SK-N-SH treated with all-trans-retinoic acid at 6 μM for 48 hours (cell line): ENCODE measurements at regions not wholly inside any gene's neighbourhood (a gene's known extent, or its start where the extent isn't known, plus 50 kb on each side); places are given as distances from the start of the nearest gene placed in this dataset.

ENCODE experiments used
- ARNTL ChIP-seq: fragments of 450-650 bp; formaldehyde crosslinking; IDR thresholded peaks from 2 replicates; pipeline ENCODE4 v1.5.0; 2020; ENCODE audit warnings: low read depth, mild to moderate bottlenecking, moderate library complexity, borderline replicate concordance
- CSDC2 ChIP-seq: fragments of 250-450 bp; sonication (Bioruptor Pico); IDR thresholded peaks from 2 replicates; pipeline ENCODE4 v1.5.0; 2020; ENCODE audit warnings: mild to moderate bottlenecking, moderate library complexity
- ESRRG ChIP-seq: fragments of 250-450 bp; sonication (Bioruptor Pico); IDR thresholded peaks from 2 replicates; pipeline ENCODE4 v1.6.1; 2021; ENCODE audit warnings: mild to moderate bottlenecking
- OSR1 ChIP-seq: fragments of 250-450 bp; sonication (Bioruptor Pico); IDR thresholded peaks from 2 replicates; pipeline ENCODE4 v1.8.0; 2022; ENCODE audit warnings: moderate library complexity, mild to moderate bottlenecking, inconsistent platforms
- RARB ChIP-seq: fragments of 250-450 bp; sonication (Bioruptor Pico); IDR thresholded peaks from 2 replicates; pipeline ENCODE4 v1.8.0; 2021; ENCODE audit warnings: mild to moderate bottlenecking, moderate library complexity
- SNAI2 ChIP-seq: fragments of 250-450 bp; sonication (Bioruptor Pico); IDR thresholded peaks from 2 replicates; pipeline ENCODE4 v1.5.0; 2020; ENCODE audit warnings: mild to moderate bottlenecking, moderate library complexity
- TCF4 ChIP-seq: fragments of 250-450 bp; sonication (Bioruptor Pico); IDR thresholded peaks from 2 replicates; pipeline ENCODE4 v1.8.0; 2021; ENCODE audit warnings: mild to moderate bottlenecking, moderate library complexity, borderline replicate concordance
- ZC3H10 ChIP-seq: fragments of 250-450 bp; sonication (Bioruptor Pico); IDR thresholded peaks from 2 replicates; pipeline ENCODE4 v1.5.1; 2021; ENCODE audit warnings: mild to moderate bottlenecking, moderate library complexity
- ZFP3 ChIP-seq: fragments of 250-450 bp; sonication (Bioruptor Pico); IDR thresholded peaks from 2 replicates; pipeline ENCODE4 v1.5.0; 2020; ENCODE audit warnings: mild to moderate bottlenecking, moderate library complexity
- ZFP30 ChIP-seq: fragments of 450-650 bp; formaldehyde crosslinking; IDR thresholded peaks from 2 replicates; pipeline ENCODE4 v1.5.0; 2022; ENCODE audit warnings: mild to moderate bottlenecking, moderate library complexity
- TF ChIP-seq, protein P1 (sequence below): fragments of 250-450 bp; sonication (Bioruptor Pico); IDR thresholded peaks from 2 replicates; pipeline ENCODE4 v1.8.0; 2020; ENCODE audit warnings: mild to moderate bottlenecking, moderate library complexity, borderline replicate concordance
- TF ChIP-seq, protein P2 (sequence below): fragments of 250-450 bp; sonication (Bioruptor Pico); IDR thresholded peaks from 2 replicates; pipeline ENCODE4 v1.5.1; 2021; ENCODE audit warnings: mild to moderate bottlenecking, moderate library complexity
- TF ChIP-seq, protein P3 (sequence below): fragments of 250-450 bp; sonication (Bioruptor Pico); IDR thresholded peaks from 2 replicates; pipeline ENCODE4 v1.5.1; 2020; ENCODE audit warnings: low read depth, mild to moderate bottlenecking, moderate library complexity

DNA sequence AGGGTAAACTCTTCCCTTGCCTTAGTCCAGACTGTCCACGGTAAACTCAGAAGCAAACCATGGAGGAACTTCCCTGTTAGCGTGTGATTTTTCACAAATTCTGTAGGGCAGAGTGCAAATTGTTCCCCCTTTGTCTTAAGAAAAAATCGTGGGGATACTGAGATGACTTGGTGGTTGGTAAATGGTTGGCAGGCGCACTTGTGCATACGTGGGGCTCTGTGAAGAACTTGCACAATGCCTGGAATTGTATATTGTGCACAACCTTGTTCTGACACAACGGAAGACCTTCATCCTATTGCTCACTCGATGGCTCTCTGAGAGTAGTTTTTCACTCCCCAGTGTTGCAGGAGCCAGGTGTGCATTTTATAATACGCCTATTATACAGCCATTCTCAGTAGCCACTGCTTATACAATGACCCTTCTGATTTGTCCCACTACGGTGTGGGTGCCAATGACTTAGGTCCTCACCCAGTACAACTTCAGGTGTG, 150.0 kb downstream of the SPRY1 start:
- TF ChIP-seq ZFP30 (CRISPR knock-in tag) = no peak
- TF ChIP-seq ZFP3 (CRISPR knock-in tag) = no peak
- no peak for TF ChIP-seq ZC3H10
- no peak for TF ChIP-seq SNAI2 (CRISPR knock-in tag)
- TF ChIP-seq CSDC2 (CRISPR knock-in tag) = no peak
- no peak for TF ChIP-seq ARNTL
- TF ChIP-seq RARB (CRISPR knock-in tag) = no peak
- TF ChIP-seq, protein P1, sequence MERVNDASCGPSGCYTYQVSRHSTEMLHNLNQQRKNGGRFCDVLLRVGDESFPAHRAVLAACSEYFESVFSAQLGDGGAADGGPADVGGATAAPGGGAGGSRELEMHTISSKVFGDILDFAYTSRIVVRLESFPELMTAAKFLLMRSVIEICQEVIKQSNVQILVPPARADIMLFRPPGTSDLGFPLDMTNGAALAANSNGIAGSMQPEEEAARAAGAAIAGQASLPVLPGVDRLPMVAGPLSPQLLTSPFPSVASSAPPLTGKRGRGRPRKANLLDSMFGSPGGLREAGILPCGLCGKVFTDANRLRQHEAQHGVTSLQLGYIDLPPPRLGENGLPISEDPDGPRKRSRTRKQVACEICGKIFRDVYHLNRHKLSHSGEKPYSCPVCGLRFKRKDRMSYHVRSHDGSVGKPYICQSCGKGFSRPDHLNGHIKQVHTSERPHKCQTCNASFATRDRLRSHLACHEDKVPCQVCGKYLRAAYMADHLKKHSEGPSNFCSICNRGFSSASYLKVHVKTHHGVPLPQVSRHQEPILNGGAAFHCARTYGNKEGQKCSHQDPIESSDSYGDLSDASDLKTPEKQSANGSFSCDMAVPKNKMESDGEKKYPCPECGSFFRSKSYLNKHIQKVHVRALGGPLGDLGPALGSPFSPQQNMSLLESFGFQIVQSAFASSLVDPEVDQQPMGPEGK (CRISPR knock-in tag) = no peak
- TF ChIP-seq, protein P2, sequence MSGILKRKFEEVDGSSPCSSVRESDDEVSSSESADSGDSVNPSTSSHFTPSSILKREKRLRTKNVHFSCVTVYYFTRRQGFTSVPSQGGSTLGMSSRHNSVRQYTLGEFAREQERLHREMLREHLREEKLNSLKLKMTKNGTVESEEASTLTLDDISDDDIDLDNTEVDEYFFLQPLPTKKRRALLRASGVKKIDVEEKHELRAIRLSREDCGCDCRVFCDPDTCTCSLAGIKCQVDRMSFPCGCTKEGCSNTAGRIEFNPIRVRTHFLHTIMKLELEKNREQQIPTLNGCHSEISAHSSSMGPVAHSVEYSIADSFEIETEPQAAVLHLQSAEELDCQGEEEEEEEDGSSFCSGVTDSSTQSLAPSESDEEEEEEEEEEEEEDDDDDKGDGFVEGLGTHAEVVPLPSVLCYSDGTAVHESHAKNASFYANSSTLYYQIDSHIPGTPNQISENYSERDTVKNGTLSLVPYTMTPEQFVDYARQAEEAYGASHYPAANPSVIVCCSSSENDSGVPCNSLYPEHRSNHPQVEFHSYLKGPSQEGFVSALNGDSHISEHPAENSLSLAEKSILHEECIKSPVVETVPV (CRISPR knock-in tag) = no peak
- TF ChIP-seq OSR1 (CRISPR knock-in tag) = no peak
- no peak for TF ChIP-seq TCF4
- no peak for TF ChIP-seq ESRRG (CRISPR knock-in tag)
- TF ChIP-seq, protein P3, sequence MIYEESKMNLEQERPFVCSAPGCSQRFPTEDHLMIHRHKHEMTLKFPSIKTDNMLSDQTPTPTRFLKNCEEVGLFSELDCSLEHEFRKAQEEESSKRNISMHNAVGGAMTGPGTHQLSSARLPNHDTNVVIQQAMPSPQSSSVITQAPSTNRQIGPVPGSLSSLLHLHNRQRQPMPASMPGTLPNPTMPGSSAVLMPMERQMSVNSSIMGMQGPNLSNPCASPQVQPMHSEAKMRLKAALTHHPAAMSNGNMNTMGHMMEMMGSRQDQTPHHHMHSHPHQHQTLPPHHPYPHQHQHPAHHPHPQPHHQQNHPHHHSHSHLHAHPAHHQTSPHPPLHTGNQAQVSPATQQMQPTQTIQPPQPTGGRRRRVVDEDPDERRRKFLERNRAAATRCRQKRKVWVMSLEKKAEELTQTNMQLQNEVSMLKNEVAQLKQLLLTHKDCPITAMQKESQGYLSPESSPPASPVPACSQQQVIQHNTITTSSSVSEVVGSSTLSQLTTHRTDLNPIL (CRISPR knock-in tag) = no peak
